Neutrophil (primary cell): ENCODE measurements at regions not wholly inside any gene's neighbourhood (a gene's known extent, or its start where the extent isn't known, plus 50 kb on each side); places are given as distances from the start of the nearest gene placed in this dataset.
"Not testable (repeated sequence)": the region's sequence is repeated elsewhere in the genome, so short reads cannot be mapped to it uniquely, and the experiment has no call there.

Experiments used
- H3K27ac ChIP-seq: fragments of 200-600 bp; sonication (generic); 2 replicates; pipeline ENCODE4 v1.5.1; 2016; ENCODE audit warnings: mild to moderate bottlenecking, moderate library complexity
- H3K27me3 ChIP-seq: fragments of 200-600 bp; sonication (generic); 2 replicates; pipeline ENCODE4 v1.6.0; 2016; ENCODE audit warnings: mild to moderate bottlenecking
- H3K36me3 ChIP-seq: fragments of 200-600 bp; sonication (generic); 2 replicates; pipeline ENCODE4 v1.5.1; 2017
- H3K4me1 ChIP-seq, 2 experiments: fragments of 200-600 bp in 1 of 2; sonication (generic) in 1 of 2; 1 replicate in 1 of 2; 2 replicates in 1 of 2; pipeline versions ENCODE4 v1.5.1 to v1.6.1; 2013 to 2016; ENCODE audit warnings: low read depth in 1 of 2, low read length in 1 of 2, mild to moderate bottlenecking in 1 of 2, moderate library complexity in 1 of 2; ENCODE audit not compliant: control insufficient read depth in 1 of 2, insufficient read depth in 1 of 2
- H3K4me3 ChIP-seq, 2 experiments: fragments of 200-600 bp in 1 of 2; sonication (generic) in 1 of 2; 1 replicate in 1 of 2; 2 replicates in 1 of 2; pipeline ENCODE4 v1.5.1; 2013 to 2016; ENCODE audit warnings: low read depth in 1 of 2, low read length in 1 of 2, mild to moderate bottlenecking in 1 of 2, moderate library complexity in 1 of 2
- H3K9me3 ChIP-seq: fragments of 200-600 bp; sonication (generic); 2 replicates; pipeline ENCODE4 v1.5.1; 2016

- H3K27me3 ChIP-seq, H3K4me1 ChIP-seq, H3K9me3 ChIP-seq, H3K27ac ChIP-seq, H3K4me3 ChIP-seq, H3K36me3 ChIP-seq: not testable (repeated sequence)
These were observed 2911.4 kb downstream of the RPIA start for GRCh38 chr2:91602860-91603259.

- H3K27me3 ChIP-seq, H3K36me3 ChIP-seq, H3K27ac ChIP-seq, H3K4me3 ChIP-seq, H3K4me1 ChIP-seq, H3K9me3 ChIP-seq: not testable (repeated sequence)
These were observed 2912.5 kb downstream of the RPIA start for GRCh38 chr2:91603996-91604395.

GRCh38 chr2:91604629-91605028 lies 2913.2 kb downstream of the RPIA start:
- H3K9me3 ChIP-seq, H3K36me3 ChIP-seq, H3K4me1 ChIP-seq, H3K4me3 ChIP-seq, H3K27ac ChIP-seq, H3K27me3 ChIP-seq: not testable (repeated sequence)

- H3K36me3 ChIP-seq, H3K27ac ChIP-seq, H3K27me3 ChIP-seq, H3K4me3 ChIP-seq, H3K9me3 ChIP-seq, H3K4me1 ChIP-seq: not testable (repeated sequence)
These were observed 2932.3 kb downstream of the RPIA start for GRCh38 chr2:91623739-91624138.

GRCh38 chr2:91628471-91628870 lies 2937.0 kb downstream of the RPIA start:
- H3K36me3 ChIP-seq, H3K4me1 ChIP-seq, H3K4me3 ChIP-seq, H3K9me3 ChIP-seq, H3K27ac ChIP-seq, H3K27me3 ChIP-seq: not testable (repeated sequence)

GRCh38 chr2:91657193-91657592 lies 2965.7 kb downstream of the RPIA start:
- H3K27me3 ChIP-seq, H3K9me3 ChIP-seq, H3K36me3 ChIP-seq, H3K4me1 ChIP-seq, H3K4me3 ChIP-seq, H3K27ac ChIP-seq: not testable (repeated sequence)

GRCh38 chr2:91658336-91658735 lies 2966.9 kb downstream of the RPIA start:
- not testable (repeated sequence) for H3K27me3 ChIP-seq, H3K4me3 ChIP-seq

GRCh38 chr2:91659189-91659916 lies 2967.9 kb downstream of the RPIA start:
- not testable (repeated sequence) for H3K9me3 ChIP-seq, H3K36me3 ChIP-seq, H3K4me3 ChIP-seq, H3K27ac ChIP-seq, H3K27me3 ChIP-seq, H3K4me1 ChIP-seq

More at GRCh38 chr2:91658336-91658735, 2966.9 kb downstream of the RPIA start:
- H3K36me3 ChIP-seq, H3K9me3 ChIP-seq, H3K27ac ChIP-seq, H3K4me1 ChIP-seq: not testable (repeated sequence)

- H3K4me1 ChIP-seq, H3K27ac ChIP-seq, H3K36me3 ChIP-seq, H3K4me3 ChIP-seq, H3K9me3 ChIP-seq, H3K27me3 ChIP-seq: not testable (repeated sequence)
These were observed 2968.4 kb downstream of the RPIA start for GRCh38 chr2:91659917-91660275.

GRCh38 chr2:91667341-91667740 lies 2975.9 kb downstream of the RPIA start:
- H3K9me3 ChIP-seq, H3K27me3 ChIP-seq: not testable (repeated sequence)

GRCh38 chr2:91685541-91685940 lies 2994.1 kb downstream of the RPIA start:
- not testable (repeated sequence) for H3K27me3 ChIP-seq, H3K27ac ChIP-seq, H3K36me3 ChIP-seq, H3K4me3 ChIP-seq, H3K9me3 ChIP-seq, H3K4me1 ChIP-seq

More at GRCh38 chr2:91667341-91667740, 2975.9 kb downstream of the RPIA start:
- not testable (repeated sequence) for H3K4me1 ChIP-seq, H3K4me3 ChIP-seq, H3K27ac ChIP-seq, H3K36me3 ChIP-seq

- not testable (repeated sequence) for H3K27ac ChIP-seq, H3K9me3 ChIP-seq, H3K27me3 ChIP-seq, H3K4me1 ChIP-seq, H3K4me3 ChIP-seq, H3K36me3 ChIP-seq
These were observed 2994.6 kb downstream of the RPIA start for GRCh38 chr2:91686046-91686445.
